Activated CD8-positive, alpha-beta memory T cell treated with anti-CD3 and anti-CD28 coated beads for 48 hours (primary cell): ENCODE measurements at regions not wholly inside any gene's neighbourhood (a gene's known extent, or its start where the extent isn't known, plus 50 kb on each side); places are given as distances from the start of the nearest gene placed in this dataset.

ENCODE experiments used
- DNase-seq, 3 experiments: peaks; one replicate each; pipeline ENCODE4 v3.0.0-alpha.2; 2020; ENCODE audit warnings: low read depth in 2 of 3, low spot score in 2 of 3

GRCh38 chr3:159123877-159124276 is 322.0 kb downstream of the MFSD1 start:
- no peak for DNase-seq

GRCh38 chr3:159126261-159127020 is 324.6 kb downstream of the MFSD1 start:
- no peak for DNase-seq

GRCh38 chr3:159127021-159127392 is 325.2 kb downstream of the MFSD1 start:
- no peak for DNase-seq

GRCh38 chr3:159128628-159129027 is 326.8 kb downstream of the MFSD1 start:
- DNase-seq: no peak

- no peak for DNase-seq
These were observed 328.3 kb downstream of the MFSD1 start for GRCh38 chr3:159130108-159130507.

- DNase-seq: no peak
These were observed 329.5 kb downstream of the MFSD1 start for GRCh38 chr3:159131376-159131775.

- DNase-seq: no peak
These were observed 336.1 kb downstream of the MFSD1 start for GRCh38 chr3:159137949-159138348.

- DNase-seq: no peak
These were observed 337.5 kb downstream of the MFSD1 start for GRCh38 chr3:159139326-159139725.

- no peak for DNase-seq
These were observed 342.6 kb downstream of the MFSD1 start for GRCh38 chr3:159144472-159144871.

GRCh38 chr3:159144891-159145290 is 343.0 kb downstream of the MFSD1 start:
- no peak for DNase-seq

- DNase-seq: no peak
These were observed 344.5 kb downstream of the MFSD1 start for GRCh38 chr3:159146392-159146791.

GRCh38 chr3:159146856-159147435 is 345.1 kb downstream of the MFSD1 start:
- no peak for DNase-seq

- no peak for DNase-seq
These were observed 346.0 kb downstream of the MFSD1 start for GRCh38 chr3:159147813-159148212.

GRCh38 chr3:159148466-159148865 is 346.6 kb downstream of the MFSD1 start:
- no peak for DNase-seq

GRCh38 chr3:159149131-159149530 is 347.3 kb downstream of the MFSD1 start:
- DNase-seq: no peak

GRCh38 chr3:159149633-159150032 is 347.8 kb downstream of the MFSD1 start:
- DNase-seq: no peak

- DNase-seq: no peak
These were observed 348.3 kb downstream of the MFSD1 start for GRCh38 chr3:159150180-159150579.

- DNase-seq: no peak
These were observed 349.3 kb downstream of the MFSD1 start for GRCh38 chr3:159151130-159151529.

- no peak for DNase-seq
These were observed 355.4 kb downstream of the MFSD1 start for GRCh38 chr3:159157275-159157674.

GRCh38 chr3:159158213-159158612 is 356.4 kb downstream of the MFSD1 start:
- no peak for DNase-seq

- DNase-seq: no peak
These were observed 356.9 kb downstream of the MFSD1 start for GRCh38 chr3:159158801-159159200.

- no peak for DNase-seq
These were observed 357.7 kb downstream of the MFSD1 start for GRCh38 chr3:159159546-159159945.

- no peak for DNase-seq
These were observed 361.8 kb downstream of the MFSD1 start for GRCh38 chr3:159163656-159164055.
